Neural progenitor cell (in vitro differentiated cells): ENCODE measurements at regions not wholly inside any gene's neighbourhood (a gene's known extent, or its start where the extent isn't known, plus 50 kb on each side); places are given as distances from the start of the nearest gene placed in this dataset.

Experiments
- DNase-seq: peaks from one replicate; pipeline ENCODE4 v3.0.0-alpha.2; 2016; ENCODE audit warnings: low spot score
- H2AFZ ChIP-seq: fragments of 200-600 bp; sonication (generic); replicated peaks from 2 replicates; pipeline ENCODE4 v1.6.1; 2016; ENCODE audit warnings: antibody characterized with exemption
- H3F3A ChIP-seq: fragments of 200-600 bp; sonication (generic); 2 replicates; pipeline ENCODE4 v1.6.1; 2016; ENCODE audit warnings: antibody characterized with exemption, low read depth
- H3K27ac ChIP-seq: fragments of 200-600 bp; sonication (generic); 2 replicates; pipeline ENCODE4 v1.5.1; 2016; ENCODE audit warnings: mild to moderate bottlenecking
- H3K27me3 ChIP-seq: fragments of 200-600 bp; sonication (generic); 2 replicates; pipeline ENCODE4 v1.6.1; 2016; ENCODE audit warnings: mild to moderate bottlenecking, moderate library complexity
- H3K36me3 ChIP-seq: fragments of 200-600 bp; sonication (generic); 2 replicates; pipeline ENCODE4 v1.5.1; 2016
- H3K4me1 ChIP-seq: fragments of 200-600 bp; sonication (generic); 2 replicates; pipeline ENCODE4 v1.6.1; 2016; ENCODE audit warnings: mixed run types
- H3K4me2 ChIP-seq: fragments of 200-600 bp; sonication (generic); 2 replicates; pipeline ENCODE4 v1.6.1; 2016
- H3K4me3 ChIP-seq: fragments of 200-600 bp; sonication (generic); 2 replicates; pipeline ENCODE4 v1.5.1; 2016
- H3K79me2 ChIP-seq: fragments of 200-600 bp; sonication (generic); 2 replicates; pipeline ENCODE4 v1.6.1; 2016; ENCODE audit warnings: low read depth
- H3K9ac ChIP-seq: fragments of 200-600 bp; sonication (generic); 2 replicates; pipeline ENCODE4 v1.6.1; 2016
- H3K9me3 ChIP-seq: fragments of 200-600 bp; sonication (generic); 2 replicates; pipeline ENCODE4 v1.5.1; 2016; ENCODE audit warnings: low read depth
- H4K20me1 ChIP-seq: fragments of 200-600 bp; sonication (generic); 2 replicates; pipeline ENCODE4 v1.6.1; 2016; ENCODE audit warnings: low read depth
- H3K27ac Mint-ChIP-seq: 3 replicates; pipeline ENCODE4 v1.8.0; 2021; ENCODE audit warnings: mixed read lengths
- H3K27me3 Mint-ChIP-seq: 2 replicates; pipeline ENCODE4 v1.8.0; 2022; ENCODE audit warnings: low read depth, mild to moderate bottlenecking, inconsistent platforms, moderate library complexity, mixed read lengths; ENCODE audit not compliant: insufficient read depth
- H3K36me3 Mint-ChIP-seq: 3 replicates; pipeline ENCODE4 v1.8.0; 2021; ENCODE audit warnings: mixed read lengths
- H3K4me1 Mint-ChIP-seq: 3 replicates; pipeline ENCODE4 v1.8.0; 2021; ENCODE audit warnings: mixed read lengths
- H3K4me3 Mint-ChIP-seq: 3 replicates; pipeline ENCODE4 v1.8.0; 2021; ENCODE audit warnings: mild to moderate bottlenecking, moderate library complexity, mixed read lengths
- H3K9me3 Mint-ChIP-seq: 3 replicates; pipeline ENCODE4 v1.8.0; 2020; ENCODE audit warnings: mixed read lengths
- CTCF ChIP-seq: fragments of 200-600 bp; sonication (generic); IDR thresholded peaks from 2 replicates; pipeline ENCODE4 v1.5.1; 2017; ENCODE audit warnings: antibody characterized with exemption, mild to moderate bottlenecking
- EZH2 ChIP-seq: fragments of 200-600 bp; sonication (generic); IDR thresholded peaks from 2 replicates; pipeline ENCODE4 v1.6.1; 2017; ENCODE audit warnings: antibody characterized with exemption, mild to moderate bottlenecking, moderate library complexity
- EZH2phosphoT487 ChIP-seq: fragments of 200-600 bp; sonication (generic); IDR thresholded peaks from 2 replicates; pipeline ENCODE4 v1.6.1; 2017; ENCODE audit warnings: antibody characterized with exemption

GRCh38 chr6:80638213-80639055 lies 532.0 kb downstream of the BCKDHB start:
- Histone ChIP-seq H4K20me1 (no peaks in the 10 kb centered on the region), H3K4me2 (no peak overlapping the region), H3K27ac (no peak overlapping the region), H2AFZ (no peak overlapping the region), H3K9ac (no peak overlapping the region), H3K36me3 (no peaks in the 10 kb centered on the region), H3F3A (no peaks in the 10 kb centered on the region), H3K79me2 (no peaks in the 10 kb centered on the region), H3K27me3 (no peaks in the 10 kb centered on the region), H3K4me3 (no peak overlapping the region), H3K9me3 (no peaks in the 10 kb centered on the region), H3K4me1 (no peaks in the 10 kb centered on the region)
- no peaks in the 10 kb centered on the region for H3K36me3 Mint-ChIP-seq
- H3K4me1 Mint-ChIP-seq = peaks cover 19% of the 10 kb centered on the region
- peak overlapping the region; percentile 75 for H3K27ac Mint-ChIP-seq
- TF ChIP-seq EZH2 (no peak), EZH2phosphoT487 (no peak), CTCF (no peak)
- no peak overlapping the region for H3K4me3 Mint-ChIP-seq
- no peak for DNase-seq
- peaks cover 2% of the 10 kb centered on the region for H3K9me3 Mint-ChIP-seq
- H3K27me3 Mint-ChIP-seq = peaks cover 5% of the 10 kb centered on the region

GRCh38 chr6:80637312-80637711 lies 530.8 kb downstream of the BCKDHB start:
- H3K27me3 ChIP-seq = no peaks in the 10 kb centered on the region
- Mint-ChIP-seq H3K27me3 (peaks cover 5% of the 10 kb centered on the region), H3K9me3 (peaks cover 2% of the 10 kb centered on the region), H3K27ac (no peak overlapping the region), H3K36me3 (no peaks in the 10 kb centered on the region), H3K4me3 (no peak overlapping the region), H3K4me1 (peaks cover 19% of the 10 kb centered on the region)
- no peak for TF ChIP-seq CTCF
- no peak for TF ChIP-seq EZH2
- TF ChIP-seq EZH2phosphoT487 = no peak
- H3K9ac ChIP-seq = no peak overlapping the region
- no peaks in the 10 kb centered on the region for H3F3A ChIP-seq
- no peaks in the 10 kb centered on the region for H3K4me1 ChIP-seq
- DNase-seq = no peak
- H3K4me2 ChIP-seq = no peak overlapping the region
- no peak overlapping the region for H2AFZ ChIP-seq
- H3K9me3 ChIP-seq = no peaks in the 10 kb centered on the region
- no peaks in the 10 kb centered on the region for H3K79me2 ChIP-seq
- no peak overlapping the region for H3K27ac ChIP-seq
- no peak overlapping the region for H3K4me3 ChIP-seq
- H3K36me3 ChIP-seq = no peaks in the 10 kb centered on the region
- H4K20me1 ChIP-seq = no peaks in the 10 kb centered on the region

GRCh38 chr6:80636689-80637088 lies 530.2 kb downstream of the BCKDHB start:
- Histone ChIP-seq H3K4me3 (no peak overlapping the region), H4K20me1 (no peaks in the 10 kb centered on the region), H3K9ac (no peak overlapping the region), H3K9me3 (no peaks in the 10 kb centered on the region), H3K27me3 (no peaks in the 10 kb centered on the region), H3K79me2 (no peaks in the 10 kb centered on the region), H3K4me1 (no peaks in the 10 kb centered on the region), H2AFZ (no peak overlapping the region), H3F3A (no peaks in the 10 kb centered on the region), H3K36me3 (no peaks in the 10 kb centered on the region), H3K4me2 (no peak overlapping the region), H3K27ac (no peak overlapping the region)
- DNase-seq = no peak
- Mint-ChIP-seq H3K27ac (no peak overlapping the region), H3K9me3 (peaks cover 4% of the 10 kb centered on the region), H3K27me3 (peaks cover 5% of the 10 kb centered on the region), H3K36me3 (no peaks in the 10 kb centered on the region), H3K4me1 (peaks cover 19% of the 10 kb centered on the region), H3K4me3 (no peak overlapping the region)
- no peak for TF ChIP-seq EZH2
- TF ChIP-seq CTCF = no peak
- no peak for TF ChIP-seq EZH2phosphoT487
